ENCODE measurements at regions not wholly inside any gene's neighbourhood (a gene's known extent, or its start where the extent isn't known, plus 50 kb on each side); places are given as distances from the start of the nearest gene placed in this dataset.

GRCh38 chr5:145227881-145228280, 607.3 kb downstream of the PRELID2 start:
- H3K9me2 ChIP-seq (ENCODE audit: insufficient read depth), result no peaks in the 10 kb centered on the region
- no peak for TF ChIP-seq EZH2 (IDR thresholded peaks at IDR 0.05; ENCODE audit: low read depth)
- TF ChIP-seq, protein P1, sequence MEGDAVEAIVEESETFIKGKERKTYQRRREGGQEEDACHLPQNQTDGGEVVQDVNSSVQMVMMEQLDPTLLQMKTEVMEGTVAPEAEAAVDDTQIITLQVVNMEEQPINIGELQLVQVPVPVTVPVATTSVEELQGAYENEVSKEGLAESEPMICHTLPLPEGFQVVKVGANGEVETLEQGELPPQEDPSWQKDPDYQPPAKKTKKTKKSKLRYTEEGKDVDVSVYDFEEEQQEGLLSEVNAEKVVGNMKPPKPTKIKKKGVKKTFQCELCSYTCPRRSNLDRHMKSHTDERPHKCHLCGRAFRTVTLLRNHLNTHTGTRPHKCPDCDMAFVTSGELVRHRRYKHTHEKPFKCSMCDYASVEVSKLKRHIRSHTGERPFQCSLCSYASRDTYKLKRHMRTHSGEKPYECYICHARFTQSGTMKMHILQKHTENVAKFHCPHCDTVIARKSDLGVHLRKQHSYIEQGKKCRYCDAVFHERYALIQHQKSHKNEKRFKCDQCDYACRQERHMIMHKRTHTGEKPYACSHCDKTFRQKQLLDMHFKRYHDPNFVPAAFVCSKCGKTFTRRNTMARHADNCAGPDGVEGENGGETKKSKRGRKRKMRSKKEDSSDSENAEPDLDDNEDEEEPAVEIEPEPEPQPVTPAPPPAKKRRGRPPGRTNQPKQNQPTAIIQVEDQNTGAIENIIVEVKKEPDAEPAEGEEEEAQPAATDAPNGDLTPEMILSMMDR (conservative IDR thresholded peaks at IDR 0.05), result no peak
- intact Hi-C loops (cut with micrococcal nuclease; ENCODE audit: unreplicated experiment), result no loop called here
- H3F3A ChIP-seq (ENCODE audit: insufficient read depth, low read depth), result no peaks in the 10 kb centered on the region
- no peak overlapping the region for H3K4me2 ChIP-seq
- no peak for DNase-seq
- ChIA-PET POLR2A (ENCODE audit: unreplicated experiment) (no interaction called here), CTCF (no interaction called here)
- no peaks in the 10 kb centered on the region for H3K4me1 ChIP-seq (replicated peaks; ENCODE audit: insufficient read depth)
- no TSS peak for BruUV-seq (replicated peaks)
- H3K36me3 ChIP-seq (ENCODE audit: low read depth), result no peaks in the 10 kb centered on the region
- H3K27me3 ChIP-seq (ENCODE audit: insufficient read depth, low read depth), result no peaks in the 10 kb centered on the region
- no peak overlapping the region for H3K4me3 ChIP-seq
- H3K79me2 ChIP-seq (ENCODE audit: low read depth), result no peaks in the 10 kb centered on the region
- no peaks in the 10 kb centered on the region for H3K9me3 ChIP-seq (ENCODE audit: insufficient read depth, low read depth)
- no peaks in the 10 kb centered on the region for H4K20me1 ChIP-seq (ENCODE audit: insufficient read depth)
- no peak overlapping the region for H2AFZ ChIP-seq
- H3K27ac ChIP-seq, result no peak overlapping the region

- H3K4me1 ChIP-seq (replicated peaks; ENCODE audit: insufficient read depth), result no peaks in the 10 kb centered on the region
- no peaks in the 10 kb centered on the region for H3F3A ChIP-seq (ENCODE audit: insufficient read depth, low read depth)
- no TSS peak for BruUV-seq (replicated peaks)
- no peaks in the 10 kb centered on the region for H4K20me1 ChIP-seq (ENCODE audit: insufficient read depth)
- H3K4me2 ChIP-seq, result no peak overlapping the region
- DNase-seq, result no peak
- no peak overlapping the region for H3K4me3 ChIP-seq
- H3K27me3 ChIP-seq (ENCODE audit: insufficient read depth, low read depth), result no peaks in the 10 kb centered on the region
- H3K9me3 ChIP-seq (ENCODE audit: insufficient read depth, low read depth), result no peaks in the 10 kb centered on the region
- ChIA-PET CTCF (no interaction called here), POLR2A (ENCODE audit: unreplicated experiment) (no interaction called here)
- H3K36me3 ChIP-seq (ENCODE audit: low read depth), result no peaks in the 10 kb centered on the region
- H3K79me2 ChIP-seq (ENCODE audit: low read depth), result no peaks in the 10 kb centered on the region
- no peaks in the 10 kb centered on the region for H3K9me2 ChIP-seq (ENCODE audit: insufficient read depth)
- TF ChIP-seq, protein P1 (conservative IDR thresholded peaks at IDR 0.05), result no peak
- no peak for TF ChIP-seq EZH2 (IDR thresholded peaks at IDR 0.05; ENCODE audit: low read depth)
- intact Hi-C loops (cut with micrococcal nuclease; ENCODE audit: unreplicated experiment), result no loop called here
- no peak overlapping the region for H2AFZ ChIP-seq
- no peak overlapping the region for H3K27ac ChIP-seq
These were observed 608.4 kb downstream of the PRELID2 start for GRCh38 chr5:145226726-145227125.

GRCh38 chr5:145225529-145225928, 609.6 kb downstream of the PRELID2 start:
- H3K4me2 ChIP-seq, result no peak overlapping the region
- intact Hi-C loops (cut with micrococcal nuclease; ENCODE audit: unreplicated experiment), result no loop called here
- no peaks in the 10 kb centered on the region for H3F3A ChIP-seq (ENCODE audit: insufficient read depth, low read depth)
- no peaks in the 10 kb centered on the region for H4K20me1 ChIP-seq (ENCODE audit: insufficient read depth)
- H2AFZ ChIP-seq, result no peak overlapping the region
- POLR2A ChIA-PET (ENCODE audit: unreplicated experiment), result no interaction called here
- no peak for DNase-seq
- no peaks in the 10 kb centered on the region for H3K79me2 ChIP-seq (ENCODE audit: low read depth)
- no peaks in the 10 kb centered on the region for H3K36me3 ChIP-seq (ENCODE audit: low read depth)
- H3K4me1 ChIP-seq (replicated peaks; ENCODE audit: insufficient read depth), result no peaks in the 10 kb centered on the region
- BruUV-seq (replicated peaks), result no TSS peak
- H3K27ac ChIP-seq, result no peak overlapping the region
- TF ChIP-seq EZH2 (IDR thresholded peaks at IDR 0.05; ENCODE audit: low read depth), result no peak
- TF ChIP-seq, protein P1 (conservative IDR thresholded peaks at IDR 0.05), result no peak
- no peaks in the 10 kb centered on the region for H3K27me3 ChIP-seq (ENCODE audit: insufficient read depth, low read depth)
- CTCF ChIA-PET, result no interaction called here
- H3K9me2 ChIP-seq (ENCODE audit: insufficient read depth), result no peaks in the 10 kb centered on the region
- no peak overlapping the region for H3K4me3 ChIP-seq
- no peaks in the 10 kb centered on the region for H3K9me3 ChIP-seq (ENCODE audit: insufficient read depth, low read depth)
